Mucosa of stomach (tissue), 1 donor: ENCODE measurements at regions not wholly inside any gene's neighbourhood (a gene's known extent, or its start where the extent isn't known, plus 50 kb on each side); places are given as distances from the start of the nearest gene placed in this dataset.

Experiments
- H3K27me3 ChIP-seq: one replicate; pipeline ENCODE4 v1.7.0; 2013; ENCODE audit warnings: mild to moderate bottlenecking, low read length; ENCODE audit not compliant: control insufficient read depth, insufficient read depth
- H3K36me3 ChIP-seq: one replicate; pipeline ENCODE4 v1.7.0; 2013; ENCODE audit warnings: low read length; ENCODE audit not compliant: control insufficient read depth, insufficient read depth
- H3K4me1 ChIP-seq: one replicate; pipeline ENCODE4 v1.7.0; 2013; ENCODE audit warnings: mild to moderate bottlenecking, low read length; ENCODE audit not compliant: control insufficient read depth, insufficient read depth
- H3K4me3 ChIP-seq: one replicate; pipeline ENCODE4 v1.7.0; 2013; ENCODE audit warnings: low read length
- H3K9ac ChIP-seq: one replicate; pipeline ENCODE4 v1.7.0; 2013; ENCODE audit warnings: mild to moderate bottlenecking, low read length, moderate library complexity
- H3K9me3 ChIP-seq: one replicate; pipeline ENCODE4 v1.7.0; 2013; ENCODE audit warnings: mild to moderate bottlenecking, low read length, moderate library complexity; ENCODE audit not compliant: control insufficient read depth
- donor health status: Pancreatic carcinoma.

DNA sequence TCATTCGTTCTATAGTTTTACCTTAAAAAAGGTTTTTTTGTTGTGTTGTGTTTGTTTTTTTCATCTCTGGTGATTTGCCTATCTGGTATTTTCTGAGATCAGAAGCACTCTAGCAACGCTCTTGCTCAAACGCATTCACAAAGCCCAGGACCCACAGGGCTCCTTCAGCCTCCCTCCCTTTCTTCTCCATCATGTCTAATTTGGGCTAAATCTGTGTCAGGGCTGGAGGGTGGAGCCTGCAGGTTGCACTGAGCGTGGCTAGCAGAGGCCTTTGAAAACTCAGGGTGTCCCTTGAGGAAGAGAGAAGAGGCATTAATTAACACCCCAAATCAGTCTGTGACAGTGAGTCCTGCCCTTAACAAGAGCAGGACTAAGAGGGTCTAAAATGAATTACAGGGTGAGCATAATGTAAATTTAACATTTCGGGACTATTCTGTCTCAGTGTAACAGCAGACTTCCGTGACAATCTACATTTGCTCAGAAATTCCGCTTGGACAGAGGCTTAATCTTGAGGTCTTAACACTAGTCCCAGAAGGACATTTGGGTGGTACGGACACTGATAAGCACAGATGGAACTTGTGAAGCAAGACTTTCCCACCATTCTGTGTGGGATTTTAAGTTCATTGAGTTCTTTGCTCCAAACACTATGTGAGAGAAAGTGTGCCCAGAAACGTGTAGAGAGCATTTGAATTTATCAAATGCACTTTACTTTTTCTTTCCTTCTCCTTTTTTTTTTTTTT, 174.4 kb upstream of the APCDD1 start:
- H3K4me3 ChIP-seq: no peak overlapping the region
- H3K27me3 ChIP-seq: no peaks in the 10 kb centered on the region
- H3K9me3 ChIP-seq: no peaks in the 10 kb centered on the region
- no peaks in the 10 kb centered on the region for H3K4me1 ChIP-seq
- no peak overlapping the region for H3K9ac ChIP-seq
- H3K36me3 ChIP-seq: no peaks in the 10 kb centered on the region

DNA sequence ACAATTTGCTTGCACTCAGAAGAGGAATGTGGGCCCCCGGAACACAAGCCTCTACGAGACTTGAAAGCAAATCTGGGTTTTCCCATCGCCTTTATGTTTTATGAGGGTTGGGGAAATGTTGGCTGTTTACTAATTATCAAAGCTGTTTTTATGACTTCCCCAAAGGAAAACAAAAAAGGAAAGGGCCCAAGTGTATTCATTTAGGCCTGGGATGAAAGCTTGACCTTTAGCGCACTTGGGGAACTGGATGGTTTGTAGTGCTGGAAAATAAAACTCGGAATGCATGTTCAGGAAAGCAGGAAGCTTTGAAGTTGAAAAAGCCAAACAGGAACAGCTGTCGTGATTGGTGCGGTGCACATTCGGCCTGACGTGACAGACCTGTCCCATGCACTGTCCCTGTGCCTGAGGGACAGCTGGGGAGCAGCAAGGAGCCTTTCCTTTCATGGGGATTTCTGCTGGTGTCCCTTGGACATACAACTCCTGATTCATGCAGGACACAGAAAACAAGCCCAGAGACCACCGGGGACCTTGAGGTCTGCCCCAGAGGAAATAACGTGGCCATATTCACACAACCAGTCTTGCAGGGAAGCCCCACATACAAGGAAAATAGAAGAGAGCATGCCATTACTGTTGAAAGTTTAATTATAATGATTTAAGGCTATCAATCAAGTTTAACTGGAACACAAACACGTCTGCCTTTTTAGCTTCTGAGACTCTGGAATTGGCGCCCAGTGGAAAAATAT, 169.7 kb upstream of the APCDD1 start:
- H3K9me3 ChIP-seq: no peaks in the 10 kb centered on the region
- no peaks in the 10 kb centered on the region for H3K36me3 ChIP-seq
- no peaks in the 10 kb centered on the region for H3K4me1 ChIP-seq
- no peak overlapping the region for H3K4me3 ChIP-seq
- no peaks in the 10 kb centered on the region for H3K27me3 ChIP-seq
- no peak overlapping the region for H3K9ac ChIP-seq

DNA sequence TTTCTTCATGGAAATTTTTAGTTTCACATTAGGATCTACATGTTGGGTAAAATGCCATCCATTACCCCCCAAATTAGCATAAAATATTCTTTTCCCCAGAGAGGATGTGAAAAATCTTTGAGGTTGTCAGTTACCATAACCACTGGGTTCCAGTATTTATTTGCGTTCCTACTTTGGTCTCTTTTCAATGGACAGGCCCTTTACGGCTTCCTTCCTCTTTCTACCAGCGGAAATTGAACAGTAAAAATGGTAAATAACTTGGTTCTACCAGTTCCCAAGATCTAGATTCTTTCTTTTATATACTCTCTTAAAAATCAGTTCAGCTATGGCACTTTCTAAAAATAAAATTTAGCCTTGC, 169.2 kb upstream of the APCDD1 start:
- no peak overlapping the region for H3K9ac ChIP-seq
- no peaks in the 10 kb centered on the region for H3K27me3 ChIP-seq
- H3K36me3 ChIP-seq: no peaks in the 10 kb centered on the region
- no peaks in the 10 kb centered on the region for H3K9me3 ChIP-seq
- no peaks in the 10 kb centered on the region for H3K4me1 ChIP-seq
- no peak overlapping the region for H3K4me3 ChIP-seq

DNA sequence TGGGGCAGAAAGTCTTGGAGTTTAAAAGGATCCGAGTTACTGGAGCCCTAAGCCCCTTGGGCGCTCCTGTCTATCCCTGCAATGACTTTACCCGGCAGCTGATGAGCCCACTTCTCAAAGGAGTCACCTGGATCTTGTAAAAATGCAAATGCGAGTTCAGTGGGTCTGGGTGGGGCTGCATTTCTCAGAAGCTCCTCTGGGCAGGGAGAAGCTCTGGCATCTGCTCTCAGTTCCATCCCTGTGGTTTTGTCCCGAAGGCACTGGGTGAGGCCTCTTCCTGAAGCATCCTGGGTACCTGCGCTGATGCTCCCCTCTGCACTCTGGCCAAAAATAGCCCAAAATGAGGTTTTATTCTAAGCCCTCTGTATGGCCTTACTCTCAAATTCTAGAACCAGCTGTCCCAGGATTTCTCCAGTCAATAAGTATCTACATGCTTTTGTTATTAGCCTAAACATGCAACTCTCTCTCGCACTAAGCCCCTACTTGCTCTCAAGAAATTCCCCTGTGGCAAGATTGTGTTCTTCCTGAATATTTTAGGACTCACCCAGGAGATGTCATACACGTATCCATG, 167.8 kb upstream of the APCDD1 start:
- H3K4me3 ChIP-seq: no peak overlapping the region
- H3K27me3 ChIP-seq: no peaks in the 10 kb centered on the region
- H3K9me3 ChIP-seq: no peaks in the 10 kb centered on the region
- no peaks in the 10 kb centered on the region for H3K36me3 ChIP-seq
- H3K4me1 ChIP-seq: no peaks in the 10 kb centered on the region
- H3K9ac ChIP-seq: no peak overlapping the region

GRCh38 chr18:10289251-10289650, 165.2 kb upstream of the APCDD1 start:
- H3K9ac ChIP-seq: no peak overlapping the region
- H3K9me3 ChIP-seq: no peaks in the 10 kb centered on the region
- no peaks in the 10 kb centered on the region for H3K36me3 ChIP-seq
- H3K27me3 ChIP-seq: no peaks in the 10 kb centered on the region
- H3K4me1 ChIP-seq: no peaks in the 10 kb centered on the region
- H3K4me3 ChIP-seq: no peak overlapping the region

DNA sequence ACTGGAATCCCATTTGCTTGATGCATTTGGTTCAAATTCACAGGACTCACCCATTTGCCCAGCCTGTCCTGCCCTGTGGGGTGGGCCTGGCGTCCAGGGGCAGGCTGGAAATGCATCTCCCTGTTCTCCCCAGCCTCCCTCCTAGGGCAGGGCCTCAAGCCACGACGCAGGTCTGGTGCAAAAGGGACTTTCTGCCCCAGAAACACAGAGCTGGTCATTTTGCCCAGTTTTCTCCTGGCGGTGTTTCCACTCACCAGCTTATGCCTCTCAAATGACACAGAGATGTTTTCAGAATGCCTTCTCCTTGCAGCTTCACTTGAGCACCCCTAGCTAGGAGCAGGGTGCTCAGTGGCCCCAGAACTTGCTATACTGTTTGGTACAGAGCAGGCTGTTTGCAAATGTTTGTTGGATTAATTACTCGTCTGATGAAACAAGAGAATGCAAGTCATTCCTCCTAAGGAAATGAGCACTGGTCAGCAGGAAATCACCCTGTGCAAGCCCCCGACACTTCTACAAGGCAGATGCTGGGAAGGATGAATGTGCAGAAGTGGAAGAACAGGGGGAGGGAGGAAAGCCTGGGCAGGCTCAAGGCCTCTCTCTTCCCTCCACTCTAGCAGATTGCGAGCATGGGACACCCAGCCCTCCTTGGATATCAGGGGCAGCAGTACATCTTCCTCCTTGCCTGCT, 164.3 kb upstream of the APCDD1 start:
- H3K36me3 ChIP-seq: no peaks in the 10 kb centered on the region
- H3K9me3 ChIP-seq: no peaks in the 10 kb centered on the region
- no peak overlapping the region for H3K4me3 ChIP-seq
- H3K27me3 ChIP-seq: no peaks in the 10 kb centered on the region
- H3K9ac ChIP-seq: no peak overlapping the region
- no peaks in the 10 kb centered on the region for H3K4me1 ChIP-seq

DNA sequence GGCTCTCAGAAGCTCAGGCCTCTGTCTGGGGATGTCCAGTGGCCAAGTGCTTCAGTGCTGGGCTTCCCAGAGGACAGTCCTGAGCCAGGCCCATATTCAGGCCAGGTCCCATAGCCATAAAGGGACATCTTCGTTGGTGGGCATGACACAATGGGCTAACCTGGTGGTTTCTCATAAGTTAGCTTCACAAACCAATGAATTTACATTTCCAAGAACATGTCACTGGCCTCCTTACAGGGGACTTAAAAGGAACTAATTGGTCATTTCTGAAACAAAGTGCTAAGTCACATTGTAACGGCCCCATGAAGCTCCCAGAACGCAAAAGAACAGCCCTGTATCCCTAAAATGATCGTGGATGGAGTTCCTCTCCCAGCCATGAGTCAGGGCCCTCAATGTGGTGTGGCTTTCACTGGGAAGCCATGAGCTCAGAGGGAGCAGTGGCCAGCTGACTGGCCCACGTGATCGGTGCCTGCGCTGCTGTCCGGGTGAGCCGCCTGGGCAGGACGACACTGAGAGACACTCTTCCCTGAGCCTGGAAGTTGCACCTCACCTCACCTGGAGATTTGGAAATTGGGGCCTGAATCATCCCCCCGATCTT, 163.7 kb upstream of the APCDD1 start:
- no peaks in the 10 kb centered on the region for H3K36me3 ChIP-seq
- no peaks in the 10 kb centered on the region for H3K27me3 ChIP-seq
- no peak overlapping the region for H3K4me3 ChIP-seq
- H3K4me1 ChIP-seq: no peaks in the 10 kb centered on the region
- no peaks in the 10 kb centered on the region for H3K9me3 ChIP-seq
- no peak overlapping the region for H3K9ac ChIP-seq

GRCh38 chr18:10291568-10291981, 162.9 kb upstream of the APCDD1 start:
- H3K4me3 ChIP-seq: no peak overlapping the region
- H3K9ac ChIP-seq: no peak overlapping the region
- H3K9me3 ChIP-seq: no peaks in the 10 kb centered on the region
- H3K27me3 ChIP-seq: no peaks in the 10 kb centered on the region
- no peaks in the 10 kb centered on the region for H3K36me3 ChIP-seq
- no peaks in the 10 kb centered on the region for H3K4me1 ChIP-seq

DNA sequence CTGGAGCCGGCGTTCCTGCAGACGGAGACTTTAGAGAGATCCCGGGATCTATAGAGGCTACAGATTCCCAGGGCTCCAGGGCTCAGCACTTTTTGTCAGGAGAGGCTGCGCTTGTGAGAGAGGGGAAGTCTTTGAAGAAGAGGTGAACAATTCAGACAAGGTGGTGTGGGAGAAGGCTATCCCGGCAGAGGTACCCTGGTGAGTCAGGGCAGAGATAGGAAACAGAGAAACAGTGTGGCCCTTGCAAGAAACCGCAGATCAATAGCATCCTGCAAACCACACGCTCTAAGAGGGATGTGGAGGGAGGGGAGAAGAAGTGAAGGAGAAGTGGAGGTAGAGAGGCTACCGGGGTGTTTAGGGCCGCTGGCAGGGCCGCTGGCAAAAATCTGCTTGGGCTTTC, 160.5 kb upstream of the APCDD1 start:
- no peaks in the 10 kb centered on the region for H3K36me3 ChIP-seq
- H3K4me3 ChIP-seq: no peak overlapping the region
- H3K27me3 ChIP-seq: no peaks in the 10 kb centered on the region
- no peak overlapping the region for H3K9ac ChIP-seq
- H3K4me1 ChIP-seq: no peaks in the 10 kb centered on the region
- H3K9me3 ChIP-seq: no peaks in the 10 kb centered on the region

DNA sequence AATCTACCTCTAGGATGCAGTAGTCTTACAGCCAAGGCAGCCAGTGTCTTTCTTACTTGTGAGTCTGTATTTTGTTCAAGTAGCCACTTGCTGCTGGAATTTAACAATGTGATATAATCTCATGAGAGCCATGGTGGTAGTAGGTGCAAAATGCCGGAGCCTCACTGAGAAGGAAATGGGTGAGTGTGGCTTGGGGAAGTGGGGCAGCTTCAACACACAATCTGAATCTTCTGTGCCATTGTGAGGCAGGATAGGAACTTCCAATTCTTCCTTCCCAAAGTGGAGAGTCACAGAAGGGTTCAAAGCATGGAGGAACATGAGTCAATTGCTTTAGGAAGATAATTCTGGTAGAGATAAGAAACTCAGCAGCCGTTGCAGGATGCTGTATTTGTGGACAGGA, 158.7 kb upstream of the APCDD1 start:
- H3K4me1 ChIP-seq: no peaks in the 10 kb centered on the region
- no peaks in the 10 kb centered on the region for H3K36me3 ChIP-seq
- H3K9me3 ChIP-seq: no peaks in the 10 kb centered on the region
- no peaks in the 10 kb centered on the region for H3K27me3 ChIP-seq
- H3K9ac ChIP-seq: no peak overlapping the region
- H3K4me3 ChIP-seq: no peak overlapping the region

DNA sequence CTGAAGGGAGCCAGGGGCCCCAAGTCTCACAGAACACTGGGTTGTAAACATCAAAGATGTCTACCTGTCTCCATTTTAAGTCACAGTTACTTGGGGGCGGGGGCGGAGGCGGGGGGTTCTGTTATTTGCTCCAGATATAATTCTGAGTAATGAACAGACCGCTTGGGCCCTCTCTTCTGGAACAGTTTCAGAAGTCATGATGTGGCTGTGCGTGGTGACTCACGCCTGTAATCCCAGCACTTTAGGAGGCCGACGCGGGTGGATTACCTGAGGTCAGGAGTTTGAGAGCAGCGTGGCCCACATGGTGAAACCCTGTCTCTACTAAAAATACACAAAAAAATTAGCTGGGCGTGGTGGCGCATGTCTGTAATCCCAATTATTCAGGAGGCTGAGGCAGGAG, 157.9 kb upstream of the APCDD1 start:
- Histone ChIP-seq H3K9ac (no peak overlapping the region), H3K4me3 (no peak overlapping the region), H3K4me1 (no peaks in the 10 kb centered on the region), H3K36me3 (no peaks in the 10 kb centered on the region), H3K9me3 (no peaks in the 10 kb centered on the region), H3K27me3 (no peaks in the 10 kb centered on the region)

DNA sequence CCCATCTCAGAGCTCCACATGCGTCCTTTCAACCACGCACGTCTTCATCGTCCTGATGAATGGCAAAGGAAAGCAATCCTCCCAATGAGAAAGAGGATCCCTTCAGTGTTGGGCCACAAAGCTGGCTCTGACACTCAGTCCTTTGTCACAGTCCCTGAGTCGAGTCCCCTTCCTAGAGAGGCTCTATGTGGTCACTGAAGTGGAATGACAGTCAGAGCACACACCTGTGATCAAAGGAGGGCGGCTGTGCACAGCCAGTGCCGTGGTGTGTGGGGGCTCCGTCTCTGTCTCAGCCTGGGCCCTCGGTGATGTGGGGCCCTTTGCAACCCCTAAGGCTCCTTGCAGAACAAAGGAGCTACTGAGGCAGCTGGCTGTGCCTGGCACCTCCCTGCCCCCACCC, 157.3 kb upstream of the APCDD1 start:
- Histone ChIP-seq H3K9me3 (no peaks in the 10 kb centered on the region), H3K36me3 (no peaks in the 10 kb centered on the region), H3K4me3 (no peak overlapping the region), H3K27me3 (no peaks in the 10 kb centered on the region), H3K4me1 (no peaks in the 10 kb centered on the region), H3K9ac (no peak overlapping the region)
